KMS-11 (cell line): ENCODE measurements at regions not wholly inside any gene's neighbourhood (a gene's known extent, or its start where the extent isn't known, plus 50 kb on each side); places are given as distances from the start of the nearest gene placed in this dataset.

ENCODE experiments used
- H2AFZ ChIP-seq: fragments of 200-600 bp; sonication (generic); 2 replicates; pipeline ENCODE4 v1.6.1; 2016; ENCODE audit warnings: antibody characterized with exemption, mixed run types, low read depth
- H3K27ac ChIP-seq: fragments of 200-600 bp; sonication (generic); 2 replicates; pipeline ENCODE4 v1.6.1; 2016; ENCODE audit warnings: mild to moderate bottlenecking, mixed run types
- H3K27me3 ChIP-seq: fragments of 200-600 bp; sonication (generic); 2 replicates; pipeline ENCODE4 v1.6.1; 2017; ENCODE audit warnings: mild to moderate bottlenecking, low read depth, mixed run types, moderate library complexity; ENCODE audit not compliant: insufficient read depth
- H3K36me3 ChIP-seq: fragments of 200-600 bp; sonication (generic); 2 replicates; pipeline ENCODE4 v1.6.1; 2017; ENCODE audit warnings: mild to moderate bottlenecking, mixed run types; ENCODE audit not compliant: insufficient read depth
- H3K4me1 ChIP-seq: fragments of 200-600 bp; sonication (generic); 2 replicates; pipeline ENCODE4 v1.6.1; 2016; ENCODE audit warnings: mild to moderate bottlenecking, low read depth, mixed run types; ENCODE audit not compliant: poor library complexity, severe bottlenecking
- H3K4me2 ChIP-seq: fragments of 200-600 bp; sonication (generic); 2 replicates; pipeline ENCODE4 v1.7.0; 2016; ENCODE audit warnings: mild to moderate bottlenecking, mixed run types
- H3K4me3 ChIP-seq: fragments of 200-600 bp; sonication (generic); IDR thresholded peaks from 2 replicates; pipeline ENCODE4 v1.6.1; 2017; ENCODE audit warnings: low read depth, low read length, mixed read lengths; ENCODE audit not compliant: insufficient read depth
- H3K79me2 ChIP-seq: fragments of 200-600 bp; sonication (generic); 2 replicates; pipeline ENCODE4 v1.6.1; 2016; ENCODE audit warnings: low read depth, mixed run types; ENCODE audit not compliant: insufficient read depth
- H3K9ac ChIP-seq: fragments of 200-600 bp; sonication (generic); 2 replicates; pipeline ENCODE4 v1.6.1; 2016; ENCODE audit warnings: mild to moderate bottlenecking, mixed run types
- H4K20me1 ChIP-seq: fragments of 200-600 bp; sonication (generic); 2 replicates; pipeline ENCODE4 v1.6.1; 2016; ENCODE audit warnings: mild to moderate bottlenecking, mixed run types; ENCODE audit not compliant: insufficient read depth
- CTCF ChIP-seq: fragments of 200-600 bp; sonication (generic); conservative IDR thresholded peaks from 2 replicates; pipeline ENCODE4 v1.6.1; 2017; ENCODE audit warnings: low read depth, mild to moderate bottlenecking, antibody characterized with exemption, low read length, moderate library complexity, mixed read lengths

- no peak overlapping the region for H3K4me2 ChIP-seq
- TF ChIP-seq CTCF = no peak
- H3K27me3 ChIP-seq = no peaks in the 10 kb centered on the region
- no peak overlapping the region for H2AFZ ChIP-seq
- H3K79me2 ChIP-seq = no peaks in the 10 kb centered on the region
- H3K36me3 ChIP-seq = no peaks in the 10 kb centered on the region
- no peaks in the 10 kb centered on the region for H3K4me1 ChIP-seq
- H4K20me1 ChIP-seq = no peaks in the 10 kb centered on the region
- H3K4me3 ChIP-seq = no peak overlapping the region
- H3K9ac ChIP-seq = no peak overlapping the region
- no peak overlapping the region for H3K27ac ChIP-seq
These were observed 231.3 kb downstream of the HAPSTR1 start for GRCh38 chr16:9322769-9323168.

GRCh38 chr16:9323170-9323569 is 231.7 kb downstream of the HAPSTR1 start:
- H3K4me3 ChIP-seq = no peak overlapping the region
- H3K9ac ChIP-seq = no peak overlapping the region
- H3K79me2 ChIP-seq = no peaks in the 10 kb centered on the region
- no peak overlapping the region for H3K27ac ChIP-seq
- TF ChIP-seq CTCF = no peak
- no peaks in the 10 kb centered on the region for H3K36me3 ChIP-seq
- no peaks in the 10 kb centered on the region for H3K4me1 ChIP-seq
- no peaks in the 10 kb centered on the region for H3K27me3 ChIP-seq
- no peak overlapping the region for H3K4me2 ChIP-seq
- H2AFZ ChIP-seq = no peak overlapping the region
- no peaks in the 10 kb centered on the region for H4K20me1 ChIP-seq

GRCh38 chr16:9327253-9327652 is 235.8 kb downstream of the HAPSTR1 start:
- H3K27me3 ChIP-seq = no peaks in the 10 kb centered on the region
- TF ChIP-seq CTCF = no peak

GRCh38 chr16:9328411-9328810 is 237.0 kb downstream of the HAPSTR1 start:
- Histone ChIP-seq H2AFZ (no peak overlapping the region), H4K20me1 (no peaks in the 10 kb centered on the region)

More at GRCh38 chr16:9327253-9327652, 235.8 kb downstream of the HAPSTR1 start:
- Histone ChIP-seq H3K9ac (no peak overlapping the region), H3K27ac (no peak overlapping the region), H4K20me1 (no peaks in the 10 kb centered on the region), H3K4me2 (no peak overlapping the region), H2AFZ (no peak overlapping the region), H3K4me3 (no peak overlapping the region), H3K79me2 (no peaks in the 10 kb centered on the region), H3K4me1 (no peaks in the 10 kb centered on the region), H3K36me3 (no peaks in the 10 kb centered on the region)

More at GRCh38 chr16:9328411-9328810, 237.0 kb downstream of the HAPSTR1 start:
- Histone ChIP-seq H3K79me2 (no peaks in the 10 kb centered on the region), H3K4me2 (no peak overlapping the region), H3K4me1 (no peaks in the 10 kb centered on the region), H3K36me3 (no peaks in the 10 kb centered on the region), H3K27me3 (no peaks in the 10 kb centered on the region), H3K4me3 (no peak overlapping the region), H3K27ac (no peak overlapping the region), H3K9ac (no peak overlapping the region)
- TF ChIP-seq CTCF = no peak
